MM.1S (cell line): ENCODE measurements at regions not wholly inside any gene's neighbourhood (a gene's known extent, or its start where the extent isn't known, plus 50 kb on each side); places are given as distances from the start of the nearest gene placed in this dataset.

Experiments
- DNase-seq: peaks from one replicate; pipeline ENCODE4 v3.0.0-alpha.2; 2015
- H2AFZ ChIP-seq: fragments of 300-600 bp; sonication (generic); 2 replicates; pipeline ENCODE4 v1.6.0; 2016; ENCODE audit warnings: antibody characterized with exemption, low read length
- H3F3A ChIP-seq: fragments of 300-600 bp; sonication (generic); 2 replicates; pipeline ENCODE4 v1.6.1; 2016; ENCODE audit warnings: mild to moderate bottlenecking, antibody characterized with exemption, low read length, moderate library complexity, mixed read lengths; ENCODE audit not compliant: insufficient read depth
- H3K27ac ChIP-seq: fragments of 300-600 bp; sonication (generic); 2 replicates; pipeline ENCODE4 v1.5.1; 2016; ENCODE audit warnings: mild to moderate bottlenecking, low read length
- H3K27me3 ChIP-seq: fragments of 300-600 bp; sonication (generic); replicated peaks from 2 replicates; pipeline ENCODE4 v1.6.0; 2016; ENCODE audit warnings: low read length; ENCODE audit not compliant: insufficient read depth
- H3K36me3 ChIP-seq: fragments of 300-600 bp; sonication (generic); replicated peaks from 2 replicates; pipeline ENCODE4 v1.6.1; 2016; ENCODE audit warnings: mild to moderate bottlenecking, low read length, mixed read lengths; ENCODE audit not compliant: insufficient read depth
- H3K4me1 ChIP-seq: fragments of 300-600 bp; sonication (generic); 2 replicates; pipeline ENCODE4 v1.6.1; 2016; ENCODE audit warnings: low read length, mixed read lengths
- H3K4me2 ChIP-seq: fragments of 300-600 bp; sonication (generic); 2 replicates; pipeline ENCODE4 v1.6.0; 2016; ENCODE audit warnings: low read depth, low read length
- H3K4me3 ChIP-seq: fragments of 300-600 bp; sonication (generic); 2 replicates; pipeline ENCODE4 v1.5.1; 2016; ENCODE audit warnings: low read length, mixed read lengths
- H3K79me2 ChIP-seq: fragments of 300-600 bp; sonication (generic); 2 replicates; pipeline ENCODE4 v1.6.1; 2016; ENCODE audit warnings: mixed run types, low read length, mixed read lengths
- H3K9ac ChIP-seq: fragments of 300-600 bp; sonication (generic); 2 replicates; pipeline ENCODE4 v1.6.1; 2016; ENCODE audit warnings: low read length, mixed read lengths
- H3K9me2 ChIP-seq: fragments of 300-600 bp; sonication (generic); replicated peaks from 2 replicates; pipeline ENCODE4 v1.6.1; 2016; ENCODE audit warnings: mild to moderate bottlenecking, low read length, mixed read lengths; ENCODE audit not compliant: insufficient read depth
- H3K9me3 ChIP-seq: fragments of 300-600 bp; sonication (generic); replicated peaks from 2 replicates; pipeline ENCODE4 v1.6.1; 2016; ENCODE audit warnings: mild to moderate bottlenecking, low read length, mixed read lengths; ENCODE audit not compliant: insufficient read depth
- H4K20me1 ChIP-seq: fragments of 300-600 bp; sonication (generic); 2 replicates; pipeline ENCODE4 v1.6.1; 2016; ENCODE audit warnings: mild to moderate bottlenecking, low read length, moderate library complexity, mixed read lengths; ENCODE audit not compliant: insufficient read depth
- CTCF ChIP-seq: fragments of 300-600 bp; sonication (generic); IDR thresholded peaks from 2 replicates; pipeline ENCODE4 v1.5.1; 2016; ENCODE audit warnings: antibody characterized with exemption, low read length, mixed read lengths
- EZH2 ChIP-seq: fragments of 300-600 bp; sonication (generic); optimal IDR thresholded peaks from 2 replicates; pipeline ENCODE3; 2017; ENCODE audit warnings: low read depth, mild to moderate bottlenecking, antibody characterized with exemption, low read length, mixed read lengths
- EZH2phosphoT487 ChIP-seq: fragments of 300-600 bp; sonication (generic); IDR thresholded peaks from 2 replicates; pipeline ENCODE4 v1.6.1; 2018; ENCODE audit warnings: antibody characterized with exemption, low read length

- Histone ChIP-seq H3K4me1 (no peaks in the 10 kb centered on the region), H3K4me2 (no peak overlapping the region), H3K79me2 (no peaks in the 10 kb centered on the region), H3F3A (no peaks in the 10 kb centered on the region), H2AFZ (no peak overlapping the region), H3K27me3 (no peaks in the 10 kb centered on the region), H3K4me3 (no peak overlapping the region), H3K9ac (no peak overlapping the region), H3K27ac (no peak overlapping the region), H3K36me3 (no peaks in the 10 kb centered on the region), H3K9me2 (no peaks in the 10 kb centered on the region), H4K20me1 (no peaks in the 10 kb centered on the region), H3K9me3 (no peaks in the 10 kb centered on the region)
- no peak for DNase-seq
- no peak for TF ChIP-seq EZH2
- no peak for TF ChIP-seq EZH2phosphoT487
- TF ChIP-seq CTCF: no peak
Observed at GRCh38 chr4:187192266-187192665, 468.6 kb upstream of the FAT1 start.

GRCh38 chr4:187193141-187193540, 469.5 kb upstream of the FAT1 start:
- H2AFZ ChIP-seq: no peak overlapping the region
- no peaks in the 10 kb centered on the region for H3K36me3 ChIP-seq
- no peak overlapping the region for H3K27ac ChIP-seq
- H3K27me3 ChIP-seq: no peaks in the 10 kb centered on the region
- H3K9me2 ChIP-seq: no peaks in the 10 kb centered on the region
- no peak overlapping the region for H3K4me2 ChIP-seq
- H3K9ac ChIP-seq: no peak overlapping the region
- no peaks in the 10 kb centered on the region for H3K9me3 ChIP-seq
- H3K4me3 ChIP-seq: no peak overlapping the region
- no peaks in the 10 kb centered on the region for H3F3A ChIP-seq
- H3K79me2 ChIP-seq: no peaks in the 10 kb centered on the region
- DNase-seq: no peak
- no peak for TF ChIP-seq CTCF
- no peak for TF ChIP-seq EZH2
- no peak for TF ChIP-seq EZH2phosphoT487
- no peaks in the 10 kb centered on the region for H4K20me1 ChIP-seq
- no peaks in the 10 kb centered on the region for H3K4me1 ChIP-seq

- Histone ChIP-seq H3K27ac (no peak overlapping the region), H3K9me3 (no peaks in the 10 kb centered on the region), H4K20me1 (no peaks in the 10 kb centered on the region), H2AFZ (no peak overlapping the region), H3K79me2 (no peaks in the 10 kb centered on the region), H3K36me3 (no peaks in the 10 kb centered on the region), H3K4me2 (no peak overlapping the region), H3K4me1 (no peaks in the 10 kb centered on the region), H3F3A (no peaks in the 10 kb centered on the region), H3K9me2 (no peaks in the 10 kb centered on the region), H3K4me3 (no peak overlapping the region), H3K9ac (no peak overlapping the region), H3K27me3 (no peaks in the 10 kb centered on the region)
- TF ChIP-seq EZH2phosphoT487 (no peak), CTCF (no peak), EZH2 (no peak)
- no peak for DNase-seq
Observed at GRCh38 chr4:187204389-187204918, 480.8 kb upstream of the FAT1 start.
